ENCODE measurements at regions not wholly inside any gene's neighbourhood (a gene's known extent, or its start where the extent isn't known, plus 50 kb on each side); places are given as distances from the start of the nearest gene placed in this dataset.

DNA sequence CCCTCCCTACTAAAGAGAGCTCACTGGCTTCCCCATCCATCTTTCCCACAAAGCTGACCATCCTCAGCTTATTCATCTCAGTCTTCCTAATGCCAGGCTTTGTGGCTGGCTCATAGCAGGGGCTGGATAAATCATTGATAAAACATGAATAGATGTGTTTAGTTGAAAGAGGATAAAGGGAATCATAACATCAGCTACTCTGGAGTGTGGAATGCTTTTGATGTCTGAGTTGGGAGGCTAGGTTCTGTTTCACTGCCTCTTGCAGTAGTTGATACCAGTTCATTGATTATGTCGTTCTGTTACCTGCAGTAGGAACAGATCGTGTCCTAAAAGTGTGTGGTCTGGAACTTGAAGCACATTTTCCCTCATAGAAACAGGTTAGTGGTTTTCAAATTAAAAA, 66.3 kb upstream of the HK2 start:
- Histone ChIP-seq H3K4me3 (no peak overlapping the region), H3K9me3 (ENCODE audit: insufficient read depth, low read depth) (no peaks in the 10 kb centered on the region), H4K20me1 (ENCODE audit: insufficient read depth) (no peaks in the 10 kb centered on the region), H3K4me2 (no peak overlapping the region), H3F3A (ENCODE audit: insufficient read depth, low read depth) (no peaks in the 10 kb centered on the region), H3K27me3 (ENCODE audit: insufficient read depth, low read depth) (no peaks in the 10 kb centered on the region), H3K9me2 (ENCODE audit: insufficient read depth) (no peaks in the 10 kb centered on the region), H3K4me1 (replicated peaks; ENCODE audit: insufficient read depth) (no peaks in the 10 kb centered on the region; the same call in 1 of the 2 replicates), H3K27ac (no peak overlapping the region), H2AFZ (no peak overlapping the region), H3K79me2 (ENCODE audit: low read depth) (no peaks in the 10 kb centered on the region), H3K36me3 (ENCODE audit: low read depth) (no peaks in the 10 kb centered on the region)
- CTCF ChIA-PET = no interaction called here
- POLR2A ChIA-PET (ENCODE audit: unreplicated experiment) = no interaction called here
- TF ChIP-seq EZH2 (IDR thresholded peaks at IDR 0.05; ENCODE audit: low read depth) (no peak), CTCF (conservative IDR thresholded peaks at IDR 0.05) (no peak)
- intact Hi-C loops (cut with micrococcal nuclease; ENCODE audit: unreplicated experiment) = no loop called here
- DNase-seq = no peak
- no TSS peak for BruUV-seq (replicated peaks)

GRCh38 chr2:74768401-74768914, 65.5 kb upstream of the HK2 start:
- Histone ChIP-seq H3K36me3 (ENCODE audit: low read depth) (no peaks in the 10 kb centered on the region), H2AFZ (no peak overlapping the region), H3K9me2 (ENCODE audit: insufficient read depth) (no peaks in the 10 kb centered on the region), H3K27me3 (ENCODE audit: insufficient read depth, low read depth) (no peaks in the 10 kb centered on the region), H3K9me3 (ENCODE audit: insufficient read depth, low read depth) (no peaks in the 10 kb centered on the region), H3K79me2 (ENCODE audit: low read depth) (no peaks in the 10 kb centered on the region), H3K4me3 (no peak overlapping the region), H3K4me2 (no peak overlapping the region), H3K4me1 (replicated peaks; ENCODE audit: insufficient read depth) (no peaks in the 10 kb centered on the region; the same call in 1 of the 2 replicates), H3K27ac (no peak overlapping the region), H4K20me1 (ENCODE audit: insufficient read depth) (no peaks in the 10 kb centered on the region), H3F3A (ENCODE audit: insufficient read depth, low read depth) (no peaks in the 10 kb centered on the region)
- POLR2A ChIA-PET (ENCODE audit: unreplicated experiment) = interaction anchor here (0.7 kb wide), 1 partner anchor 105 kb away, joined by 9 read pairs; no protein-coding TSS in a partner anchor
- DNase-seq = no peak
- CTCF ChIA-PET = no interaction called here
- TF ChIP-seq CTCF (conservative IDR thresholded peaks at IDR 0.05) (no peak), EZH2 (IDR thresholded peaks at IDR 0.05; ENCODE audit: low read depth) (no peak)
- intact Hi-C loops (cut with micrococcal nuclease; ENCODE audit: unreplicated experiment) = no loop called here
- no TSS peak for BruUV-seq (replicated peaks)

- Histone ChIP-seq H2AFZ (no peak overlapping the region), H3K9me3 (ENCODE audit: insufficient read depth, low read depth) (no peaks in the 10 kb centered on the region), H3K27ac (no peak overlapping the region), H3F3A (ENCODE audit: insufficient read depth, low read depth) (no peaks in the 10 kb centered on the region), H4K20me1 (ENCODE audit: insufficient read depth) (no peaks in the 10 kb centered on the region), H3K4me3 (no peak overlapping the region), H3K36me3 (ENCODE audit: low read depth) (no peaks in the 10 kb centered on the region), H3K9me2 (ENCODE audit: insufficient read depth) (no peaks in the 10 kb centered on the region), H3K4me2 (no peak overlapping the region), H3K79me2 (ENCODE audit: low read depth) (no peaks in the 10 kb centered on the region), H3K4me1 (replicated peaks; ENCODE audit: insufficient read depth) (no peaks in the 10 kb centered on the region), H3K27me3 (ENCODE audit: insufficient read depth, low read depth) (no peaks in the 10 kb centered on the region)
- ChIA-PET CTCF (no interaction called here), POLR2A (ENCODE audit: unreplicated experiment) (no interaction called here)
- no TSS peak for BruUV-seq (replicated peaks)
- intact Hi-C loops (cut with micrococcal nuclease; ENCODE audit: unreplicated experiment) = no loop called here
- no peak for TF ChIP-seq EZH2 (IDR thresholded peaks at IDR 0.05; ENCODE audit: low read depth)
- TF ChIP-seq CTCF (conservative IDR thresholded peaks at IDR 0.05) = no peak
- no peak for DNase-seq
These were observed 61.9 kb upstream of the HK2 start for GRCh38 chr2:74772046-74772445.

All from PC-9 (cell line).